AG20443 (cell line): ENCODE measurements at regions not wholly inside any gene's neighbourhood (a gene's known extent, or its start where the extent isn't known, plus 50 kb on each side); places are given as distances from the start of the nearest gene placed in this dataset.

Experiments used
- DNase-seq: peaks from one replicate; pipeline ENCODE4 v3.0.0; 2012; ENCODE audit warnings: low spot score, mixed read lengths

- peak; percentile 11 for DNase-seq
Observed at GRCh38 chr10:14468023-14468441, 137.3 kb upstream of the FRMD4A start.

- DNase-seq: peak; percentile 29
Observed at GRCh38 chr10:14466257-14466656, 135.5 kb upstream of the FRMD4A start.

- DNase-seq: no peak
Observed at GRCh38 chr10:14460447-14460846, 129.7 kb upstream of the FRMD4A start.

- no peak for DNase-seq
Observed at GRCh38 chr10:14459665-14460064, 128.9 kb upstream of the FRMD4A start.

GRCh38 chr10:14456870-14457266 lies 126.1 kb upstream of the FRMD4A start:
- no peak for DNase-seq

GRCh38 chr10:14456218-14456869 lies 125.6 kb upstream of the FRMD4A start:
- DNase-seq: no peak

- no peak for DNase-seq
Observed at GRCh38 chr10:14454629-14455028, 123.9 kb upstream of the FRMD4A start.

- no peak for DNase-seq
Observed at GRCh38 chr10:14454206-14454605, 123.5 kb upstream of the FRMD4A start.

GRCh38 chr10:14453593-14453992 lies 122.9 kb upstream of the FRMD4A start:
- DNase-seq: no peak

- no peak for DNase-seq
Observed at GRCh38 chr10:14451341-14451740, 120.6 kb upstream of the FRMD4A start.

- no peak for DNase-seq
Observed at GRCh38 chr10:14450041-14450491, 119.3 kb upstream of the FRMD4A start.

- DNase-seq: no peak
Observed at GRCh38 chr10:14449293-14449815, 118.6 kb upstream of the FRMD4A start.

- DNase-seq: no peak
Observed at GRCh38 chr10:14448197-14448990, 117.7 kb upstream of the FRMD4A start.

- DNase-seq: no peak
Observed at GRCh38 chr10:14447094-14447839, 116.5 kb upstream of the FRMD4A start.

- DNase-seq: no peak
Observed at GRCh38 chr10:14439451-14440259, 108.9 kb upstream of the FRMD4A start.

GRCh38 chr10:14438576-14438975 lies 107.9 kb upstream of the FRMD4A start:
- no peak for DNase-seq

- DNase-seq: no peak
Observed at GRCh38 chr10:14438057-14438456, 107.3 kb upstream of the FRMD4A start.

- DNase-seq: no peak
Observed at GRCh38 chr10:14435976-14436632, 105.4 kb upstream of the FRMD4A start.

GRCh38 chr10:14433147-14433546 lies 102.4 kb upstream of the FRMD4A start:
- DNase-seq: no peak

- no peak for DNase-seq
Observed at GRCh38 chr10:14431868-14432267, 101.1 kb upstream of the FRMD4A start.

- DNase-seq: no peak
Observed at GRCh38 chr10:14429043-14429700, 98.4 kb upstream of the FRMD4A start.
